ENCODE measurements at regions not wholly inside any gene's neighbourhood (a gene's known extent, or its start where the extent isn't known, plus 50 kb on each side); places are given as distances from the start of the nearest gene placed in this dataset.

DNA sequence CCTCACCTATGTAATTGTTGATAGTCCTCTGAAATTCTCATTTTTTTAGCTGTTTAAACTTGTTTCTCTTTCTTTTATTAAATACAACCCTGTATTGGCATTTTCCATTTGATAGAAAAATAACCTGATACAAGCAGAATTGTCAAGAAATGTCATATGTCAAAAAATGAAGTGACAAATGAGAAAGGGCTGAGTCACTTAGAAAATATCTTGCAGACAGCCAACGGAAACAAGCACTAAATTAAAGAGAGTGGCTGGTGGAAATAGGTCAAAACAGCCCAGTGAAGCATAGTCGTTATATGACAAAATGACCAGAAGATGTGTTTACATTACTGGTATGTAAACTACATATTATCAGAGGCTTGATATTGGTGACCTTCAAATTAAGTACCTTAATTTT lies 484.4 kb downstream of the PLA2G4A start:
- no peak for DNase-seq

DNA sequence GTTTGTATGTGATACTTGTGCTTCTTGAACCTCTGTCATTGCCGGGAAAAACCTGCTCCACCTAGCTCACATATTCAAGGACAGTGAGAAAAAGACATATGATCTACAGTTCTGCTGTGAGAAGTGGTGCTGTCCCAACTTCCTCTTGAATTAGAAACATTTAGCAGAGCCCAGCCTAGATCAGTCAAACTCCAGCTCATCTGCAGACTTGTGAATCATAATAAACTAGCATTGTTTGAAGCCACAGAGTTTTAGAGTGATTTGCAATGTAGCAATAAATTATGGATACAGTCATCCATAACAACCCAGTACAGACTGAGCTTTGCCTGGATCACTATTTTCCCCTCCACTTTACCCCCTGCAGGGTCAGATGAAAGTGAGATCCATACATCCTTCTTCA lies 497.8 kb downstream of the PLA2G4A start:
- DNase-seq: no peak

GRCh38 chr1:187336441-187337168 lies 507.9 kb downstream of the PLA2G4A start:
- no peak for DNase-seq

GRCh38 chr1:187338762-187339412 lies 510.1 kb downstream of the PLA2G4A start:
- no peak for DNase-seq

GRCh38 chr1:187342495-187342894 lies 513.7 kb downstream of the PLA2G4A start:
- no peak for DNase-seq

DNA sequence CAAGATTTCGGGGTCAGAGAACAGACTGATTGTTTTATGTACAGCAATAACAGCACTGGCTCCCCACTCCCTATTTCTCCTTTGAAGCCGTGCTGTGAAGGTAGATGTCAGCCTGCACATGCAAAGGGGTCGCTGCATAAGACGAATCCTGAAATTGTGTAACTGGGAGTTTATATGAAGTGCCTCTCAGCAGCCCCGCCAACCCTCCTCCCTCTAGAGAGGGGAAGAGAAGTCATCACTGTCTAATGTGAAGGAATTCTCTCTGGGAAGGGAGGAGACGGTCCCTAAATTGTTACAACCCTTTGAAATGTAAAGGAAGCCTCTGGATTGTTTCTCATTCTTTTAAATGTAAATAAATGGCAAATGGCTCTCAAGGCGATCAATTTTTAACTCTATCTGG lies 545.3 kb downstream of the PLA2G4A start:
- DNase-seq: no peak

DNA sequence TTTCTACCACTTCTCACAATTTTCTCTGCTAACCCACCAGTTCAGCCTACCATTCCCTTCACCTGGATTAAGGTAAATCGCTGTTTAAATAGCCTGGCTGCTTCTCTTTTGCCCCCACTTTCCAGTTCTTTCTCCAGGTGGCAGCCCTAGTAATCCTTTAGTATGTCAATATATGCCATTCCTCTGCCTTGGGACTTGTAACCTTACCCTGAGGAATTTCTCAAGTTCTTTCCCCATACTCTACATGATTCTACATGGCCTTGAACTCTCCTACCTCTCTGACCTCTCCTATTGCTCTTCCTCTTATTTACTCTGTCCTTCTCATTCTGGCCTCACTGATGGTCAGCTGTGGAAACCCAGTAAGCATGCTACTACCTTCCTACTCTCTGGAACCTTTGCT lies 546.0 kb downstream of the PLA2G4A start:
- no peak for DNase-seq

DNA sequence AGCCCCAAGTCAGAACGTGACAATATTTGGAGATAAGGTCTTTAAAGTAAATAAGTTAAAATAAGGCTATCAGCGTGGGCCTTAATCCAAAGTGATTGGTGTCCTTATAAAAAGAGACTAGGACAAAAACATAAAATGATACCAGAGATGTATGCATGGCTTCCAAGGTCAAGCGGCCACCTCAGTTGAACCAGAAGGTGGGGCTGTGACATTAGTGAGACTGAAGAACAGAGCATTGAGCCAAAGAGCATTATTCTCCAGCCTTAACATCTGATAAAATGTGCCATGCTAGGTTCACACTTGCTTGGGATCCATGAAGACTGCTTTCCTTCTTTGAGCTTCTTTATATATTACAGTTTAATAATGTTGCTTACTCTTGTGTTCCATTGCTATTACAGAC lies 554.6 kb downstream of the PLA2G4A start:
- DNase-seq: no peak

DNA sequence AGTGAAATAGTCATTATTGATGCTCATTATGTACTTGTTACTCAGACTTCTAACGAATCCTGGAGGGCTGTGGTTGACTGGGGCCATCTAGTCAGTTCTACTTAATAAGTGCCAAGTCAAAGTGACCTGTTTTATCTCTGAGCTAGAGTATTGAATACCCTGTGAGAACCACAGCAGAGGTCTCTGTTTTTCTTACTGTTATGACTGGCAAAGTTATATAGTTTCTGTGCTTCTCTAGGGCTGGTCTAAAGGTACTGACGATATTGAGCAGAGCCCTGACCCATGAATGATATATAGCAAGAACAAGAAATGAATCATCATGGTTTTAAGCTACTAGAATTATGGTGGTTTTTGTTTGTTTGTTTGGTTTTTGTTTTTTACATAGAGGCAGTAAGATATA lies 555.8 kb downstream of the PLA2G4A start:
- no peak for DNase-seq

- no peak for DNase-seq
Measured at GRCh38 chr1:187390215-187390818, 561.6 kb downstream of the PLA2G4A start.

GRCh38 chr1:187396226-187396625 lies 567.5 kb downstream of the PLA2G4A start:
- no peak for DNase-seq

GRCh38 chr1:187396929-187397796 lies 568.4 kb downstream of the PLA2G4A start:
- DNase-seq: no peak

- no peak for DNase-seq
Measured at GRCh38 chr1:187408212-187409004, 579.7 kb downstream of the PLA2G4A start.

GRCh38 chr1:187409341-187409740 lies 580.6 kb downstream of the PLA2G4A start:
- DNase-seq: no peak

DNA sequence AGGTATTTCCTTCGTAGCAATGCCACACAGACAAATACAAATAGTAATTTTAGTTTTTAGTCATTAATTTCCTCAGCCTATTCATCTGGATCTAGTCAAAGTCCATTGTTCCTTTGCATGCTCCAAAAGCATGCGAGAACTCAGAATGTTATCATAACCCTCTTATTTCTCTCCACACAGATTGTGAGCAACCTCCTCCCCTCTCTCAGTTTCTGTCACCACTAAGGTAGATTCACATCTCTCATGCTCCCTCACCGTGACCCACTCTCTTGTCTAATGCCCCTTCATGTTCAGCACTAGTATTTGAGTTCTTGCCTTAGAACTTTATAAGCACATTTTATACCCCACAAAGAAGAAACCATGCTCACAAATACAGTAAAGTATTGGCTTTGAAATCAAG lies 582.4 kb downstream of the PLA2G4A start:
- no peak for DNase-seq

- no peak for DNase-seq
Measured at GRCh38 chr1:187413405-187414169, 584.8 kb downstream of the PLA2G4A start.

GRCh38 chr1:187415065-187415464 lies 586.3 kb downstream of the PLA2G4A start:
- no peak for DNase-seq

- no peak for DNase-seq
Measured at GRCh38 chr1:187417520-187417919, 588.8 kb downstream of the PLA2G4A start.

DNA sequence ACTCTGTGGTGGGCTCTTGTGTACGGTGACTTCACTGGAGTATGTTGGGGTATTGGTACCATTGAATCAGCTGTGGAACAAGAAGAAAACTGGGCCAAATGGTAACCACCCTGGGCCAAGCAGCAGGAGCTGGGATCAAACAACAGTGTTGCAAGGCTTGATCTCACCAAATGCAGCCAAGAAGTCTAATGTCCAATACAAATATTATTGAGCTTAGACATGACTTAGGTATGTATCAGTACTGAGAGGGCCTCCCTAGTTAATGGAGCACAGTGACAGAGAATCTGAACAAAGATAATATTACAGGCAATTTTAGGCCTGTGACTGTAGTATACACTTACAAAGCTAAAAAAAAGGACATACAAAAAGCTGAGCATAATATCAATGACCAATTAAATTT lies 604.8 kb downstream of the PLA2G4A start:
- DNase-seq: no peak

GRCh38 chr1:187442603-187443002 lies 613.9 kb downstream of the PLA2G4A start:
- no peak for DNase-seq

- DNase-seq: no peak
Measured at GRCh38 chr1:187443939-187444338, 615.2 kb downstream of the PLA2G4A start.

DNA sequence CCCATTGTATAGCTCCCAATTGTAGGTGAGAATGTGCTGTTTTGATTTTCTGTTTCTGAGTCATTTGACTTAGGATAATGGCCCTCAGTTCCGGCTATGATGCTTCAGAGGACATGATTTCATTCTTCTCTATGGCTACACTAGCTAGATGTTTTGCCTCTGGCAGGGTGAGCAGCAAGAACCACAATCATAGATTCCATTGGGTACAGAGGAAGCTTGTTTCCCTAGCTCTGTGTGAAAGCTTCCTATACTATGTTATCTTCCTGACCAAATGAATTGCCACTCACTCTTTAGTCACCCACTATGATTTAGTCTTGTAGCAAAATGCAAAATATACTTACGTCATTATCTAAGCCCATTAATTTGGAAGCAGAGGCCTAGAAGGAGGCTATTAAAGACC lies 616.3 kb downstream of the PLA2G4A start:
- no peak for DNase-seq
